Tibial nerve (tissue), 4 donors: ENCODE measurements at regions not wholly inside any gene's neighbourhood (a gene's known extent, or its start where the extent isn't known, plus 50 kb on each side); places are given as distances from the start of the nearest gene placed in this dataset.

Experiments
- CTCF ChIP-seq, 5 experiments: fragments of 200-600 bp in 3 of 5; fragments of 450-650 bp in 2 of 5; sonication (generic) in 3 of 5; IDR thresholded peaks; one replicate each; pipeline ENCODE4 v1.5.1; 2016 to 2019; ENCODE audit warnings: antibody characterized with exemption in 5 of 5, mild to moderate bottlenecking in 3 of 5, moderate library complexity in 2 of 5
- EP300 ChIP-seq, 2 donors: sonication (generic); formaldehyde crosslinking; IDR thresholded peaks; one replicate each; pipeline ENCODE4 v1.6.1; 2017; ENCODE audit warnings: antibody characterized with exemption in 2 of 2, mild to moderate bottlenecking in 1 of 2
- POLR2A ChIP-seq, 2 donors: fragments of 450-650 bp; IDR thresholded peaks; one replicate each; pipeline ENCODE4 v1.6.1; 2017; ENCODE audit warnings: antibody characterized with exemption in 2 of 2, mild to moderate bottlenecking in 2 of 2, moderate library complexity in 2 of 2

- no peak for TF ChIP-seq CTCF (IDR thresholded peaks at IDR 0.05)
- no peak for TF ChIP-seq POLR2A (IDR thresholded peaks at IDR 0.05)
- no peak for TF ChIP-seq EP300 (IDR thresholded peaks at IDR 0.05)
These were observed 61.9 kb upstream of the ADGRL2 start for GRCh38 chr1:81738875-81739274.
